Spleen (tissue), 7 donors: ENCODE measurements at regions not wholly inside any gene's neighbourhood (a gene's known extent, or its start where the extent isn't known, plus 50 kb on each side); places are given as distances from the start of the nearest gene placed in this dataset.

Experiments used
- CTCF ChIP-seq, 11 experiments: fragments of 200-600 bp in 7 of 11; fragments of 450-650 bp in 4 of 11; sonication (generic) in 4 of 11; IDR thresholded peaks in 8 of 11; conservative IDR thresholded peaks in 3 of 11; 1 replicate in 7 of 11; 2 replicates in 4 of 11; pipeline versions ENCODE4 v1.4.0 to v1.8.0; 2016 to 2021; ENCODE audit warnings: antibody characterized with exemption in 11 of 11, inconsistent platforms in 4 of 11, mild to moderate bottlenecking in 1 of 11
- POLR2A ChIP-seq, 3 donors: fragments of 450-650 bp; IDR thresholded peaks; one replicate each; pipeline ENCODE4 v1.5.1; 2017; ENCODE audit warnings: antibody characterized with exemption in 3 of 3, mild to moderate bottlenecking in 1 of 3
- POLR2AphosphoS5 ChIP-seq, 3 donors: sonication (generic); formaldehyde crosslinking; IDR thresholded peaks; one replicate each; pipeline ENCODE4 v1.5.1; 2017; ENCODE audit warnings: antibody characterized with exemption in 3 of 3
- donor health status: DM: no; HTN: no; CAD: no; lungs with moderate emphysema.
- donor health status: DM: no; HTN: no; CAD: no.
- donor health status: DM: no; HTN: no; CAD: no.

GRCh38 chr1:70717656-70718055, 306.6 kb downstream of the CTH start:
- TF ChIP-seq CTCF (IDR thresholded peaks at IDR 0.05 in 8 of 11, conservative IDR thresholded peaks at IDR 0.05 in 3 of 11): no peak
- no peak for TF ChIP-seq POLR2AphosphoS5 (IDR thresholded peaks at IDR 0.05)
- no peak for TF ChIP-seq POLR2A (IDR thresholded peaks at IDR 0.05)
